H1 (cell line): ENCODE measurements at regions not wholly inside any gene's neighbourhood (a gene's known extent, or its start where the extent isn't known, plus 50 kb on each side); places are given as distances from the start of the nearest gene placed in this dataset.

Experiments used
- CTCF ChIA-PET: fragments of 300-600 bp; sonication (Branson Sonifier 250); formaldehyde crosslinking; loops from one replicate; lab custom pipeline; 2021; ENCODE audit not compliant: partially characterized antibody; lab: Charles Lee
- POLR2A ChIA-PET: fragments of 300-600 bp; sonication (Branson Sonifier 250); formaldehyde crosslinking; loops from one replicate; lab custom pipeline; 2021; ENCODE audit warnings: inconsistent platforms; ENCODE audit not compliant: partially characterized antibody; lab: Charles Lee
- DNase-seq, 2 experiments: peaks; one replicate each; pipeline versions ENCODE4 v3.0.0 to v3.0.0-alpha.2; 2010 to 2022; ENCODE audit warnings: low spot score in 2 of 2, low read depth in 1 of 2, mixed read lengths in 1 of 2
- FAIRE-seq: peaks from 2 replicates; lab custom pipeline; 2011; peaks lifted over from hg19 to GRCh38; lab: Jason Lieb, UNC
- H2AFZ ChIP-seq: 2 replicates; pipeline ENCODE4 v1.8.1; 2012; ENCODE audit warnings: low read length, inconsistent platforms
- H2AK5ac ChIP-seq: 2 replicates; pipeline ENCODE4 v1.6.1; 2013; ENCODE audit warnings: low read depth, low read length
- H2BK120ac ChIP-seq: replicated peaks from 2 replicates; pipeline ENCODE3; 2013; ENCODE audit warnings: low read depth, low read length, inconsistent platforms
- H2BK12ac ChIP-seq: 2 replicates; pipeline ENCODE4 v1.6.1; 2013; ENCODE audit warnings: low read depth, low read length
- H2BK15ac ChIP-seq: 2 replicates; pipeline ENCODE4 v1.6.1; 2013; ENCODE audit warnings: low read length
- H2BK20ac ChIP-seq: 2 replicates; pipeline ENCODE4 v1.6.1; 2013; ENCODE audit warnings: low read length
- H2BK5ac ChIP-seq: 2 replicates; pipeline ENCODE4 v1.6.1; 2013; ENCODE audit warnings: low read depth, low read length
- H3K14ac ChIP-seq: 2 replicates; pipeline ENCODE4 v1.6.1; 2013; ENCODE audit warnings: inconsistent platforms; ENCODE audit not compliant: insufficient read length
- H3K18ac ChIP-seq: 2 replicates; pipeline ENCODE4 v1.6.1; 2013; ENCODE audit warnings: low read length; ENCODE audit errors: extremely low read depth
- H3K23ac ChIP-seq: 2 replicates; pipeline ENCODE4 v1.6.1; 2013; ENCODE audit warnings: inconsistent platforms; ENCODE audit not compliant: insufficient read length
- H3K23me2 ChIP-seq: 2 replicates; pipeline ENCODE4 v1.6.1; 2013; ENCODE audit warnings: low read depth, low read length
- H3K27ac ChIP-seq: 2 replicates; pipeline ENCODE4 v1.6.1; 2011; ENCODE audit warnings: low read depth, low read length, inconsistent platforms
- H3K27me3 ChIP-seq, 4 experiments: replicated peaks in 1 of 4; 1 replicate in 1 of 4; 2 replicates in 3 of 4; pipeline versions ENCODE4 v1.6.1 to v1.8.1; 2011 to 2013; ENCODE audit warnings: low read length in 3 of 4, mild to moderate bottlenecking in 3 of 4, inconsistent platforms in 2 of 4, mixed read lengths in 2 of 4, moderate library complexity in 1 of 4; ENCODE audit not compliant: control insufficient read depth in 3 of 4, insufficient read depth in 3 of 4; ENCODE audit errors: extremely low read depth in 1 of 4
- H3K36me3 ChIP-seq, 4 experiments: 2 replicates each; pipeline versions ENCODE4 v1.6.1 to v1.8.1; 2011 to 2013; ENCODE audit warnings: mild to moderate bottlenecking in 4 of 4, low read length in 3 of 4, moderate library complexity in 2 of 4, control low read depth in 1 of 4, inconsistent platforms in 1 of 4; ENCODE audit not compliant: insufficient read depth in 4 of 4, control insufficient read depth in 2 of 4
- H3K4ac ChIP-seq: replicated peaks from 2 replicates; pipeline ENCODE3; 2013; ENCODE audit warnings: low read length, low read depth, mixed read lengths, inconsistent platforms; ENCODE audit not compliant: insufficient read length
- H3K4me1 ChIP-seq, 4 experiments: replicated peaks in 1 of 4; 1 replicate in 1 of 4; 2 replicates in 3 of 4; pipeline versions ENCODE4 v1.6.1 to v1.8.1; 2011 to 2013; ENCODE audit warnings: low read length in 3 of 4, inconsistent platforms in 2 of 4, mixed read lengths in 1 of 4; ENCODE audit not compliant: insufficient read depth in 4 of 4, control insufficient read depth in 3 of 4
- H3K4me2 ChIP-seq, 2 experiments: 2 replicates each; pipeline versions ENCODE4 v1.6.1 to v1.8.1; 2011 to 2013; ENCODE audit warnings: low read depth in 2 of 2, low read length in 2 of 2, control low read depth in 1 of 2, inconsistent platforms in 1 of 2, mild to moderate bottlenecking in 1 of 2; ENCODE audit not compliant: insufficient read depth in 1 of 2
- H3K4me3 ChIP-seq, 4 experiments: fragments of 200-600, 300-600 bp in 1 of 4; sonication (generic), shearing (Covaris generic), sonication (Bioruptor Twin) in 1 of 4; 2 replicates each; pipeline versions ENCODE4 v1.5.1 to v1.8.1; 2011 to 2016; ENCODE audit warnings: low read length in 4 of 4, low read depth in 3 of 4, control low read depth in 2 of 4, inconsistent platforms in 2 of 4, mild to moderate bottlenecking in 2 of 4, mixed read lengths in 1 of 4, moderate library complexity in 1 of 4; ENCODE audit not compliant: insufficient read depth in 2 of 4; ENCODE audit errors: extremely low read depth in 1 of 4
- H3K56ac ChIP-seq: replicated peaks from 2 replicates; pipeline ENCODE3; 2013; ENCODE audit warnings: low read depth, mild to moderate bottlenecking, mixed read lengths, low read length, inconsistent platforms; ENCODE audit not compliant: insufficient read length
- H3K79me1 ChIP-seq: 2 replicates; pipeline ENCODE4 v1.6.1; 2013; ENCODE audit warnings: low read depth, low read length, control low read depth
- H3K79me2 ChIP-seq, 2 experiments: 2 replicates each; pipeline versions ENCODE4 v1.6.1 to v1.8.1; 2012 to 2013; ENCODE audit warnings: low read length in 2 of 2, mild to moderate bottlenecking in 2 of 2, inconsistent platforms in 1 of 2; ENCODE audit not compliant: insufficient read depth in 2 of 2, control insufficient read depth in 1 of 2
- H3K9ac ChIP-seq, 4 experiments: replicated peaks in 1 of 4; 1 replicate in 1 of 4; 2 replicates in 3 of 4; pipeline versions ENCODE4 v1.6.1 to v1.8.1; 2011 to 2013; ENCODE audit warnings: low read depth in 3 of 4, low read length in 3 of 4, control low read depth in 2 of 4, mild to moderate bottlenecking in 2 of 4, moderate library complexity in 2 of 4, inconsistent platforms in 1 of 4; ENCODE audit errors: extremely low read depth in 1 of 4
- H3K9me3 ChIP-seq, 2 experiments: 2 replicates each; pipeline versions ENCODE4 v1.6.1 to v1.8.1; 2012 to 2013; ENCODE audit warnings: mild to moderate bottlenecking in 2 of 2, moderate library complexity in 2 of 2, control low read depth in 1 of 2, inconsistent platforms in 1 of 2, low read depth in 1 of 2, low read length in 1 of 2, mixed read lengths in 1 of 2; ENCODE audit not compliant: insufficient read depth in 2 of 2
- H4K20me1 ChIP-seq, 2 experiments: replicated peaks in 1 of 2; 2 replicates each; pipeline versions ENCODE3 to v1.8.1; 2011 to 2013; ENCODE audit warnings: inconsistent platforms in 2 of 2, low read length in 2 of 2, mild to moderate bottlenecking in 1 of 2; ENCODE audit not compliant: insufficient read depth in 2 of 2, control insufficient read depth in 1 of 2
- H4K5ac ChIP-seq: 2 replicates; pipeline ENCODE4 v1.6.1; 2013; ENCODE audit warnings: low read length, low read depth, mixed read lengths, inconsistent platforms; ENCODE audit not compliant: insufficient read length
- H4K8ac ChIP-seq: 2 replicates; pipeline ENCODE4 v1.8.0; 2013; ENCODE audit warnings: mild to moderate bottlenecking, moderate library complexity, low read length, inconsistent platforms; ENCODE audit not compliant: insufficient read depth; ENCODE audit errors: extremely low read depth
- H4K91ac ChIP-seq: replicated peaks from 2 replicates; pipeline ENCODE3; 2013; ENCODE audit warnings: low read length, mixed read lengths, inconsistent platforms; ENCODE audit not compliant: insufficient read length
- ASH2L ChIP-seq: fragments of 200-600, 300-600 bp; sonication (generic); IDR thresholded peaks from one replicate; pipeline ENCODE4 v1.7.1; 2017; ENCODE audit warnings: low read length
- BCL11A ChIP-seq, 2 experiments: IDR thresholded peaks; one replicate each; pipeline ENCODE4 v1.6.1; 2011; ENCODE audit warnings: low read depth in 2 of 2, low read length in 2 of 2, mild to moderate bottlenecking in 2 of 2
- CBX8 ChIP-seq: fragments of 300-800, 300-1000 bp; sonication (generic); IDR thresholded peaks from 2 replicates; pipeline ENCODE4 v1.7.1; 2016; ENCODE audit warnings: low read depth, low read length, borderline replicate concordance
- CHD2 ChIP-seq: IDR thresholded peaks from 2 replicates; pipeline ENCODE4 v1.6.1; 2012; ENCODE audit warnings: low read length, improper control_type of control experiment
- GABPA ChIP-seq: IDR thresholded peaks from 2 replicates; pipeline ENCODE4 v1.6.1; 2011; ENCODE audit warnings: mild to moderate bottlenecking, low read length, moderate library complexity, borderline replicate concordance; ENCODE audit not compliant: insufficient read depth
- MAFK ChIP-seq: IDR thresholded peaks from 2 replicates; pipeline ENCODE4 v1.6.1; 2012; ENCODE audit warnings: low read depth, mild to moderate bottlenecking, improper control_type of control experiment, low read length
- POLR2AphosphoS5 ChIP-seq: IDR thresholded peaks from 2 replicates; pipeline ENCODE4 v1.6.1; 2011; ENCODE audit warnings: low read depth, low read length
- SIX5 ChIP-seq: IDR thresholded peaks from 2 replicates; pipeline ENCODE4 v1.6.1; 2011; ENCODE audit warnings: mild to moderate bottlenecking, low read depth, low read length
- SP2 ChIP-seq: IDR thresholded peaks from 2 replicates; pipeline ENCODE4 v1.6.1; 2012; ENCODE audit warnings: mild to moderate bottlenecking, low read length, inconsistent platforms
- SP4 ChIP-seq: IDR thresholded peaks from 2 replicates; pipeline ENCODE4 v1.6.1; 2012; ENCODE audit warnings: low read length, inconsistent platforms
- TAF1 ChIP-seq: IDR thresholded peaks from 2 replicates; pipeline ENCODE4 v1.6.1; 2011; ENCODE audit warnings: mild to moderate bottlenecking, low read depth, low read length
- TBP ChIP-seq: IDR thresholded peaks from 2 replicates; pipeline ENCODE4 v1.6.1; 2011; ENCODE audit warnings: low read depth, low read length, improper control_type of control experiment
- WGBS, 2 experiments: shearing (Covaris generic) in 1 of 2; methylation state at CpG; one replicate each; pipeline versions ENCODE4 v1.1.6 to v1.1.7; 2013 to 2015; ENCODE audit warnings: low lambda C conversion rate in 2 of 2, mixed read lengths in 2 of 2, inconsistent platforms in 1 of 2, low coverage in 1 of 2, missing lambda C conversion rate in 1 of 2; ENCODE audit not compliant: insufficient replicate concordance in 2 of 2, insufficient coverage in 1 of 2, insufficient read length in 1 of 2; ENCODE audit errors: extremely low coverage in 1 of 2, missing lambda C conversion rate in 1 of 2; 5-methylcytosine and 5-hydroxymethylcytosine counted together

- Histone ChIP-seq H3K4ac (no peak overlapping the region), H2AFZ (no peak overlapping the region), H3K79me1 (no peaks in the 10 kb centered on the region; the same call in 1 of the 2 replicates), H3K4me3 (no peak overlapping the region), H3K14ac (no peak overlapping the region), H4K8ac (no peak overlapping the region), H2AK5ac (no peak overlapping the region), H3K18ac (no peak overlapping the region), H2BK12ac (no peak overlapping the region), H4K5ac (no peak overlapping the region), H3K9me3 (no peaks in the 10 kb centered on the region), H3K4me1 (peaks cover 0 to 3% (median 0%) of the 10 kb centered on the region in 4 experiments; a peak in 4 of 7 replicates), H4K20me1 (no peaks in the 10 kb centered on the region), H2BK15ac (no peak overlapping the region), H4K91ac (no peak overlapping the region), H3K23ac (no peak overlapping the region), H3K27me3 (no peaks in the 10 kb centered on the region; a peak in 1 of 7 replicates), H3K27ac (no peak overlapping the region), H3K9ac (no peak overlapping the region), H2BK120ac (no peak overlapping the region), H3K4me2 (no peak overlapping the region), H2BK5ac (no peak overlapping the region), H3K79me2 (no peaks in the 10 kb centered on the region), H2BK20ac (no peak overlapping the region), H3K36me3 (no peaks in the 10 kb centered on the region), H3K56ac (no peak overlapping the region), H3K23me2 (no peaks in the 10 kb centered on the region)
- no peak for FAIRE-seq
- WGBS, 2 experiments: 93% methylated on average over 3 of the region's 3 CpGs; no CpG with 5 or more reads in 1 of the 2 experiments
- ChIA-PET POLR2A (interaction anchor here (1.0 kb wide), 1 partner anchor 12 kb away, joined by 4 read pairs; no protein-coding TSS in a partner anchor), CTCF (interaction anchor here (0.6 to 2.1 kb wide), 2 partner anchors 11 to 92 kb away, joined by 3 to 6 read pairs; no protein-coding TSS in a partner anchor)
- DNase-seq: no peak
- TF ChIP-seq GABPA (no peak), SP4 (no peak), ASH2L (no peak), CHD2 (no peak), SP2 (no peak), TAF1 (no peak), MAFK (no peak), SIX5 (no peak), CBX8 (no peak), TBP (no peak), POLR2AphosphoS5 (no peak), BCL11A (IDR thresholded peaks at IDR 0.05; ENCODE audit: low read depth in 2 of 2, low read length in 2 of 2) (no peak)
Measured at GRCh38 chr4:20625426-20625825, 74.8 kb upstream of the PACRGL start.
